ENCODE measurements at regions not wholly inside any gene's neighbourhood (a gene's known extent, or its start where the extent isn't known, plus 50 kb on each side); places are given as distances from the start of the nearest gene placed in this dataset.

DNA sequence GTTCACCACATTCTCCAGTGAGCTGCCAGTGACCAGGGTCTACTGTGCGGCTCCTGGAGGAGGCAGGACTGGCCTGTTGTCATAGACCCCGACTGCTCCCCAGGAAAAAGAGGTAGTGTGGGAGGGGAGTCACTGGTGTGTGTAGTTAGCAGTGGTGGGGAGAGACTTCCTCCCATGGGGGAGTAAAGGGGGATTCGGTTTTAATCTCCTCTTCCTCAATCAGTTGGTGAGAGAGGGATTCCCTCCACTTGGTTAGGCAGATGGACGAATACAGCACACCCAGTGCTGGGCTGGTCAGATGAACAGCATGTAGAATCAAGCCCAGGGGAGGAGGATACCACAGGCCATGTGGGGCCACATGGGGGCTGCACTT, 207.6 kb upstream of the S1PR3 start (continued):
- TF ChIP-seq, protein P1, sequence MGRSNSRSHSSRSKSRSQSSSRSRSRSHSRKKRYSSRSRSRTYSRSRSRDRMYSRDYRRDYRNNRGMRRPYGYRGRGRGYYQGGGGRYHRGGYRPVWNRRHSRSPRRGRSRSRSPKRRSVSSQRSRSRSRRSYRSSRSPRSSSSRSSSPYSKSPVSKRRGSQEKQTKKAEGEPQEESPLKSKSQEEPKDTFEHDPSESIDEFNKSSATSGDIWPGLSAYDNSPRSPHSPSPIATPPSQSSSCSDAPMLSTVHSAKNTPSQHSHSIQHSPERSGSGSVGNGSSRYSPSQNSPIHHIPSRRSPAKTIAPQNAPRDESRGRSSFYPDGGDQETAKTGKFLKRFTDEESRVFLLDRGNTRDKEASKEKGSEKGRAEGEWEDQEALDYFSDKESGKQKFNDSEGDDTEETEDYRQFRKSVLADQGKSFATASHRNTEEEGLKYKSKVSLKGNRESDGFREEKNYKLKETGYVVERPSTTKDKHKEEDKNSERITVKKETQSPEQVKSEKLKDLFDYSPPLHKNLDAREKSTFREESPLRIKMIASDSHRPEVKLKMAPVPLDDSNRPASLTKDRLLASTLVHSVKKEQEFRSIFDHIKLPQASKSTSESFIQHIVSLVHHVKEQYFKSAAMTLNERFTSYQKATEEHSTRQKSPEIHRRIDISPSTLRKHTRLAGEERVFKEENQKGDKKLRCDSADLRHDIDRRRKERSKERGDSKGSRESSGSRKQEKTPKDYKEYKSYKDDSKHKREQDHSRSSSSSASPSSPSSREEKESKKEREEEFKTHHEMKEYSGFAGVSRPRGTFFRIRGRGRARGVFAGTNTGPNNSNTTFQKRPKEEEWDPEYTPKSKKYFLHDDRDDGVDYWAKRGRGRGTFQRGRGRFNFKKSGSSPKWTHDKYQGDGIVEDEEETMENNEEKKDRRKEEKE (IDR thresholded peaks at IDR 0.05), result no peak
- no peak for TF ChIP-seq FOXM1 (IDR thresholded peaks at IDR 0.05; ENCODE audit: low read depth, low read length)

DNA sequence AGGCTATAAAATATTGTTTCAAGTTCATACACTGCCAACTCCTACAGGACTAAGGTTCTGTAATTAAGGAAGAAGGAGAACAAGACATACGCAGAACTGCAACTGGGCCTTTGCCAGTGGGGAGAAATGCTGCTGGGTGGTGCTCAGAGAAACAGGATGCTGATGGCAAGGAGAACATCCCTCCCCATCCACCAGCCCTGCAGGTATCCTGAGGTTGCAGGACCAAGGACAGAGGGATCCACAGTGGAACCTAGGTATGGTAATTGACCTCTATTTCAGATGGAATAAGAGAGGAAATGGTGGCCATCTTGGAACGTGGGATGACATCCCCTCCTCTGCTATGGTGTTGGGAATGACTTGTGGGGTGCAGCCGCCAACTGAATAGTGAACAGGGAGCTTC, 206.3 kb upstream of the S1PR3 start:
- DNase-seq (ENCODE audit: low read depth, low spot score) (no peak), FAIRE-seq (no peak), ATAC-seq (no peak)
- WGBS (ENCODE audit: insufficient coverage, insufficient replicate concordance, low lambda C conversion rate, missing lambda C conversion rate), result 62% methylated on average over 3 of the region's 3 CpGs
- Histone ChIP-seq H3K4me2 (ENCODE audit: control insufficient read depth, insufficient read depth) (no peak overlapping the region), H4K20me1 (ENCODE audit: control insufficient read depth, insufficient read depth) (no peaks in the 10 kb centered on the region), H3K27ac (ENCODE audit: control insufficient read depth, insufficient read depth) (no peak overlapping the region), H3K36me3 (ENCODE audit: control insufficient read depth in 2 of 2, insufficient read depth in 2 of 2, low read length in 1 of 2) (no peaks in the 10 kb centered on the region), H3K9ac (ENCODE audit: control insufficient read depth, insufficient read depth, low read length) (no peak overlapping the region), H3K79me2 (ENCODE audit: control insufficient read depth, insufficient read depth, low read length) (no peaks in the 10 kb centered on the region), H3K4me3 (no peak overlapping the region), H3K9me3 (replicated peaks; ENCODE audit: control insufficient read depth, insufficient read depth, low read length) (no peaks in the 10 kb centered on the region), H3K27me3 (replicated peaks in 1 of 2; ENCODE audit: control insufficient read depth in 2 of 2, insufficient read depth in 2 of 2, low read length in 1 of 2) (no peaks in the 10 kb centered on the region; a peak in 1 of 4 replicates), H2AFZ (ENCODE audit: control insufficient read depth, low read depth, low read length) (no peak overlapping the region), H3K4me1 (ENCODE audit: control insufficient read depth, insufficient read depth, low read length) (no peaks in the 10 kb centered on the region)
- RAD21 ChIA-PET (ENCODE audit: unreplicated experiment), result no interaction called here
- TF ChIP-seq ESRRA (IDR thresholded peaks at IDR 0.05; ENCODE audit: low read length) (no peak), ZNF274 (IDR thresholded peaks at IDR 0.05; ENCODE audit: insufficient read depth, insufficient read length) (no peak), POLR2AphosphoS2 (IDR thresholded peaks at IDR 0.05; ENCODE audit: low read depth, low read length) (no peak), POLR2AphosphoS5 (IDR thresholded peaks at IDR 0.05; ENCODE audit: low read length) (no peak), SREBF1 (IDR thresholded peaks at IDR 0.05; ENCODE audit: low read length) (no peak), CHD2 (IDR thresholded peaks at IDR 0.05; ENCODE audit: borderline replicate concordance, low read depth, low read length) (no peak), NFIC (IDR thresholded peaks at IDR 0.05; ENCODE audit: low read depth, low read length) (no peak), BMI1 (IDR thresholded peaks at IDR 0.05; ENCODE audit: borderline replicate concordance) (no peak), MYB (IDR thresholded peaks at IDR 0.05; ENCODE audit: borderline replicate concordance, low read depth, low read length) (no peak), SIX5 (IDR thresholded peaks at IDR 0.05; ENCODE audit: low read depth, low read length, severe bottlenecking) (no peak), BACH1 (IDR thresholded peaks at IDR 0.05; ENCODE audit: borderline replicate concordance) (no peak), DPF2 (IDR thresholded peaks at IDR 0.05) (no peak), ATF7 (IDR thresholded peaks at IDR 0.05; ENCODE audit: low read depth) (no peak), CREB1 (IDR thresholded peaks at IDR 0.05; ENCODE audit: low read depth) (no peak)
- TF ChIP-seq, protein P2, sequence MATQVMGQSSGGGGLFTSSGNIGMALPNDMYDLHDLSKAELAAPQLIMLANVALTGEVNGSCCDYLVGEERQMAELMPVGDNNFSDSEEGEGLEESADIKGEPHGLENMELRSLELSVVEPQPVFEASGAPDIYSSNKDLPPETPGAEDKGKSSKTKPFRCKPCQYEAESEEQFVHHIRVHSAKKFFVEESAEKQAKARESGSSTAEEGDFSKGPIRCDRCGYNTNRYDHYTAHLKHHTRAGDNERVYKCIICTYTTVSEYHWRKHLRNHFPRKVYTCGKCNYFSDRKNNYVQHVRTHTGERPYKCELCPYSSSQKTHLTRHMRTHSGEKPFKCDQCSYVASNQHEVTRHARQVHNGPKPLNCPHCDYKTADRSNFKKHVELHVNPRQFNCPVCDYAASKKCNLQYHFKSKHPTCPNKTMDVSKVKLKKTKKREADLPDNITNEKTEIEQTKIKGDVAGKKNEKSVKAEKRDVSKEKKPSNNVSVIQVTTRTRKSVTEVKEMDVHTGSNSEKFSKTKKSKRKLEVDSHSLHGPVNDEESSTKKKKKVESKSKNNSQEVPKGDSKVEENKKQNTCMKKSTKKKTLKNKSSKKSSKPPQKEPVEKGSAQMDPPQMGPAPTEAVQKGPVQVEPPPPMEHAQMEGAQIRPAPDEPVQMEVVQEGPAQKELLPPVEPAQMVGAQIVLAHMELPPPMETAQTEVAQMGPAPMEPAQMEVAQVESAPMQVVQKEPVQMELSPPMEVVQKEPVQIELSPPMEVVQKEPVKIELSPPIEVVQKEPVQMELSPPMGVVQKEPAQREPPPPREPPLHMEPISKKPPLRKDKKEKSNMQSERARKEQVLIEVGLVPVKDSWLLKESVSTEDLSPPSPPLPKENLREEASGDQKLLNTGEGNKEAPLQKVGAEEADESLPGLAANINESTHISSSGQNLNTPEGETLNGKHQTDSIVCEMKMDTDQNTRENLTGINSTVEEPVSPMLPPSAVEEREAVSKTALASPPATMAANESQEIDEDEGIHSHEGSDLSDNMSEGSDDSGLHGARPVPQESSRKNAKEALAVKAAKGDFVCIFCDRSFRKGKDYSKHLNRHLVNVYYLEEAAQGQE (IDR thresholded peaks at IDR 0.05; ENCODE audit: low read depth, low read length), result no peak
- TF ChIP-seq, protein P3, sequence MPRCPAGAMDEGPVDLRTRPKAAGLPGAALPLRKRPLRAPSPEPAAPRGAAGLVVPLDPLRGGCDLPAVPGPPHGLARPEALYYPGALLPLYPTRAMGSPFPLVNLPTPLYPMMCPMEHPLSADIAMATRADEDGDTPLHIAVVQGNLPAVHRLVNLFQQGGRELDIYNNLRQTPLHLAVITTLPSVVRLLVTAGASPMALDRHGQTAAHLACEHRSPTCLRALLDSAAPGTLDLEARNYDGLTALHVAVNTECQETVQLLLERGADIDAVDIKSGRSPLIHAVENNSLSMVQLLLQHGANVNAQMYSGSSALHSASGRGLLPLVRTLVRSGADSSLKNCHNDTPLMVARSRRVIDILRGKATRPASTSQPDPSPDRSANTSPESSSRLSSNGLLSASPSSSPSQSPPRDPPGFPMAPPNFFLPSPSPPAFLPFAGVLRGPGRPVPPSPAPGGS (IDR thresholded peaks at IDR 0.05; ENCODE audit: borderline replicate concordance, insufficient read depth, low read depth, low read length, poor library complexity, severe bottlenecking), result no peak
- intact Hi-C loops (cut with micrococcal nuclease; ENCODE audit: unreplicated experiment), result no loop called here
- no TSS peak for BruUV-seq (replicated peaks)
- in situ Hi-C loops (cut with MboI), result no loop called here
- POLR2A ChIA-PET, result no interaction called here
- SMC1A ChIA-PET (ENCODE audit: uncharacterized antibody, unreplicated experiment), result no interaction called here
- CTCF ChIA-PET, result no interaction called here
